ENCODE measurements at regions not wholly inside any gene's neighbourhood (a gene's known extent, or its start where the extent isn't known, plus 50 kb on each side); places are given as distances from the start of the nearest gene placed in this dataset.
A peak's percentile ranks its signal among the peaks of the same experiment; 100 is the strongest.
"Not testable (repeated sequence)": the region's sequence is repeated elsewhere in the genome, so short reads cannot be mapped to it uniquely, and the experiment has no call there.

DNA sequence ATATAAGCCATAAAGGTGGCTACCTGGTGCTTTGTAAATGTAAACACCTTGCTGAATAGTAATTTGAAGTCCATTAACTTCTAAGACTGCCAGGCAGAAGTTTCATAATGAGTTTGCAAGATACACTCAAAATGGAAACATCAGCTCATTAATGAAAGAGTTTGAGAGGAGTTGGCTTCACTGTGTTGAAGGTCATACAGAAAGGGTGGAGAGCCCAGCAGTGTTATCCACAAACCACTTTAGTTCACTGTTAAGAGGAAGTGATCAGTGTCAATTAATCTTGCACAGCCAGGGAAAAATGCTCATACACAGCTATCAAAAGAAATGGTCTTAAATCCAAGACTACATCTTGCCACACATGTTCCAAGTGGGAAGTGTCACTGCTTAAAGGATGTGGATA, 689.4 kb downstream of the JRKL start:
- no peaks in the 10 kb centered on the region for H3K9me3 ChIP-seq
- H3K27me3 ChIP-seq (replicated peaks; ENCODE audit: control insufficient read depth, insufficient read depth, low read length): no peaks in the 10 kb centered on the region
- Mint-ChIP-seq H3K9me3 (ENCODE audit: unreplicated experiment) (no peaks in the 10 kb centered on the region), H3K27ac (ENCODE audit: unreplicated experiment) (no peak overlapping the region), H3K27me3 (ENCODE audit: insufficient read depth, unreplicated experiment) (peaks cover 2% of the 10 kb centered on the region), H3K4me1 (ENCODE audit: low read depth, unreplicated experiment) (no peaks in the 10 kb centered on the region), H3K36me3 (ENCODE audit: insufficient read depth, unreplicated experiment) (no peaks in the 10 kb centered on the region), H3K4me3 (ENCODE audit: unreplicated experiment) (no peak overlapping the region)
- intact Hi-C loops (cut with micrococcal nuclease; ENCODE audit: unreplicated experiment): no loop called here
- CTCF ChIA-PET: no interaction called here
- no peaks in the 10 kb centered on the region for H3K36me3 ChIP-seq (ENCODE audit: control insufficient read depth, insufficient read depth, low read length)
- no peaks in the 10 kb centered on the region for H3K4me1 ChIP-seq
- BruUV-seq (replicated peaks): no TSS peak
- POLR2A ChIA-PET: no interaction called here
- H3K4me3 ChIP-seq (ENCODE audit: low read depth, low read length): no peak overlapping the region
- no peak for DNase-seq
- TF ChIP-seq, protein P1, sequence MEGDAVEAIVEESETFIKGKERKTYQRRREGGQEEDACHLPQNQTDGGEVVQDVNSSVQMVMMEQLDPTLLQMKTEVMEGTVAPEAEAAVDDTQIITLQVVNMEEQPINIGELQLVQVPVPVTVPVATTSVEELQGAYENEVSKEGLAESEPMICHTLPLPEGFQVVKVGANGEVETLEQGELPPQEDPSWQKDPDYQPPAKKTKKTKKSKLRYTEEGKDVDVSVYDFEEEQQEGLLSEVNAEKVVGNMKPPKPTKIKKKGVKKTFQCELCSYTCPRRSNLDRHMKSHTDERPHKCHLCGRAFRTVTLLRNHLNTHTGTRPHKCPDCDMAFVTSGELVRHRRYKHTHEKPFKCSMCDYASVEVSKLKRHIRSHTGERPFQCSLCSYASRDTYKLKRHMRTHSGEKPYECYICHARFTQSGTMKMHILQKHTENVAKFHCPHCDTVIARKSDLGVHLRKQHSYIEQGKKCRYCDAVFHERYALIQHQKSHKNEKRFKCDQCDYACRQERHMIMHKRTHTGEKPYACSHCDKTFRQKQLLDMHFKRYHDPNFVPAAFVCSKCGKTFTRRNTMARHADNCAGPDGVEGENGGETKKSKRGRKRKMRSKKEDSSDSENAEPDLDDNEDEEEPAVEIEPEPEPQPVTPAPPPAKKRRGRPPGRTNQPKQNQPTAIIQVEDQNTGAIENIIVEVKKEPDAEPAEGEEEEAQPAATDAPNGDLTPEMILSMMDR (IDR thresholded peaks at IDR 0.05; ENCODE audit: insufficient read depth in 1 of 2, low read depth in 1 of 2, low read length in 1 of 2, severe bottlenecking in 1 of 2, unreplicated experiment in 1 of 2): no peak

DNA sequence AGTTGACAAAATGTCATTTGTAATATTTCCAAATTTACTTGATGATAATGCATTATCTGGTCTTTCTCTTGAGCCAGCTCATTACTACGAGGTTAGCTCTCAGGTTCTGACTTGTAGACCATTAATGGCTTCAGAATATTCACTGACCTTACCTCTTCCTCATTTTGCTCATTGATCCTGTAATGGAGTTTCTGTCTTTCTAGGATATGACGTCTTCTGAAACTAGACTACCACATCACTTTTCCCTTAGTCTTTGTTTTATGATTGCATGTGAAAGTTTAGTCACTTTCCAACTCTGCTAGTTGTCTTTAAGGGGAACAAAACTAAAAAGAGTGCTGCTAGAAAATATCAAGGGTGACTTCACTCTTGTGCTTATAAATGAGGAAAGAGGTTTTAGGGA, 697.6 kb downstream of the JRKL start:
- ChIA-PET POLR2A (no interaction called here), CTCF (no interaction called here)
- TF ChIP-seq, protein P1 (IDR thresholded peaks at IDR 0.05; ENCODE audit: insufficient read depth in 1 of 2, low read depth in 1 of 2, low read length in 1 of 2, severe bottlenecking in 1 of 2, unreplicated experiment in 1 of 2): no peak
- no peak for DNase-seq
- no peak overlapping the region for H3K27ac Mint-ChIP-seq (ENCODE audit: unreplicated experiment)
- Histone ChIP-seq H3K36me3 (ENCODE audit: control insufficient read depth, insufficient read depth, low read length) (no peaks in the 10 kb centered on the region), H3K4me1 (no peaks in the 10 kb centered on the region), H3K4me3 (ENCODE audit: low read depth, low read length) (no peak overlapping the region), H3K27me3 (replicated peaks; ENCODE audit: control insufficient read depth, insufficient read depth, low read length) (no peaks in the 10 kb centered on the region), H3K9me3 (no peaks in the 10 kb centered on the region)
- BruUV-seq (replicated peaks): no TSS peak
- no peaks in the 10 kb centered on the region for H3K9me3 Mint-ChIP-seq (ENCODE audit: unreplicated experiment)
- intact Hi-C loops (cut with micrococcal nuclease; ENCODE audit: unreplicated experiment): no loop called here
- peaks cover 3% of the 10 kb centered on the region for H3K27me3 Mint-ChIP-seq (ENCODE audit: insufficient read depth, unreplicated experiment)
- H3K36me3 Mint-ChIP-seq (ENCODE audit: insufficient read depth, unreplicated experiment): no peaks in the 10 kb centered on the region
- H3K4me3 Mint-ChIP-seq (ENCODE audit: unreplicated experiment): no peak overlapping the region
- H3K4me1 Mint-ChIP-seq (ENCODE audit: low read depth, unreplicated experiment): no peaks in the 10 kb centered on the region

DNA sequence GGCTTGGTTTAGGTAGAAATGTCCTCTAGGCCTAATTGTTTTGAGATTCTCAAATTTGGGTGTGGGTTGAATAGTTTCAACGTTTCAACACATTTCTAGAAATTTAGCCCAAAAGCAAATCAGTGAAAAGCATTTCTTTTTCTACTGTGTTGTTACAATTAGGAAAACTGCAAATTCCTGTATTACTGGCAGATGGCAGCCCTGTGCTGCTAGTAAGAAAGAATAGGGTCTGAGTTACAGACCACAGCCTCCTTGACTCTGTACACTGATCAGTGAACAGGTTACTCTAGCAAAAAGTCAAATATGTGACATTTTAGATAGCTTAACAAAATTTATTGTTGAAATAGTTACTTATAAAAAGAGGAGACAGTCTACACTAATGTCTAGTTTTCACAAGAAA, 703.0 kb downstream of the JRKL start:
- no peak overlapping the region for H3K4me3 ChIP-seq (ENCODE audit: low read depth, low read length)
- no peaks in the 10 kb centered on the region for H3K36me3 ChIP-seq (ENCODE audit: control insufficient read depth, insufficient read depth, low read length)
- no peaks in the 10 kb centered on the region for H3K27me3 ChIP-seq (replicated peaks; ENCODE audit: control insufficient read depth, insufficient read depth, low read length)
- no TSS peak for BruUV-seq (replicated peaks)
- Mint-ChIP-seq H3K9me3 (ENCODE audit: unreplicated experiment) (no peaks in the 10 kb centered on the region), H3K36me3 (ENCODE audit: insufficient read depth, unreplicated experiment) (no peaks in the 10 kb centered on the region), H3K4me3 (ENCODE audit: unreplicated experiment) (no peak overlapping the region), H3K27ac (ENCODE audit: unreplicated experiment) (no peak overlapping the region), H3K4me1 (ENCODE audit: low read depth, unreplicated experiment) (no peaks in the 10 kb centered on the region), H3K27me3 (ENCODE audit: insufficient read depth, unreplicated experiment) (no peaks in the 10 kb centered on the region)
- POLR2A ChIA-PET: no interaction called here
- CTCF ChIA-PET: interaction anchor here (0.6 kb wide), 1 partner anchor 52 kb away, joined by 3 read pairs; no protein-coding TSS in a partner anchor
- intact Hi-C loops (cut with micrococcal nuclease; ENCODE audit: unreplicated experiment): loop anchor here (1.0 kb wide), 1 partner anchor 48 kb away; no protein-coding TSS in a partner anchor
- DNase-seq: no peak
- no peaks in the 10 kb centered on the region for H3K4me1 ChIP-seq
- H3K9me3 ChIP-seq: no peaks in the 10 kb centered on the region
- TF ChIP-seq, protein P1 (IDR thresholded peaks at IDR 0.05; ENCODE audit: insufficient read depth in 1 of 2, low read depth in 1 of 2, low read length in 1 of 2, severe bottlenecking in 1 of 2, unreplicated experiment in 1 of 2): peak in 1 of 2 experiments; percentile 13

DNA sequence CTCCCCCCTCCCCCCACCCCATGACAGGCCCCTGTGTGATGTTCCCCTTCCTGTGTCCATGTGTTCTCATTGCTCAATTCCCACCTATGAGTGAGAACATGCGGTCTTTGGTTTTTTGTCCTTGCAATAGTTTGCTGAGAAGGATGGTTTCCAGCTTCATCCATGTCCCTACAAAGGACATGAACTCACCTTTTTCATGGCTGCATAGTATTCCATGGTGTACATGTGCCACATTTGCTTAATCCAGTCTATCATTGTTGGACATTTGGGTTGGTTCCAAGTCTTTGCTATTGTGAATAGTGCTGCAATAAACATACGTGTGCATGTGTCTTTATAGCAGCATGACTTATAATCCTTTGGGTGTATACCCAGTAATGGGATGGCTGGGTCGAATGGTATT, 712.4 kb downstream of the JRKL start:
- DNase-seq; BruUV-seq (replicated peaks); H3K4me3 Mint-ChIP-seq (ENCODE audit: unreplicated experiment); H3K27me3 Mint-ChIP-seq (ENCODE audit: insufficient read depth, unreplicated experiment); H3K9me3 ChIP-seq; H3K4me3 ChIP-seq (ENCODE audit: low read depth, low read length); POLR2A ChIA-PET; H3K4me1 ChIP-seq; H3K27me3 ChIP-seq (replicated peaks; ENCODE audit: control insufficient read depth, insufficient read depth, low read length); H3K36me3 ChIP-seq (ENCODE audit: control insufficient read depth, insufficient read depth, low read length); H3K9me3 Mint-ChIP-seq (ENCODE audit: unreplicated experiment); H3K27ac Mint-ChIP-seq (ENCODE audit: unreplicated experiment); H3K4me1 Mint-ChIP-seq (ENCODE audit: low read depth, unreplicated experiment); intact Hi-C loops (cut with micrococcal nuclease; ENCODE audit: unreplicated experiment); CTCF ChIA-PET; H3K36me3 Mint-ChIP-seq (ENCODE audit: insufficient read depth, unreplicated experiment): not testable (repeated sequence)
